Activated CD8-positive, alpha-beta T cell treated with anti-CD3 and anti-CD28 coated beads for 36 hours (primary cell): ENCODE measurements at regions not wholly inside any gene's neighbourhood (a gene's known extent, or its start where the extent isn't known, plus 50 kb on each side); places are given as distances from the start of the nearest gene placed in this dataset.

ENCODE experiments used
- ATAC-seq: fragments of 200-7000 bp; cut with Tn5 transposase; one replicate; pipeline ENCODE4 v1.10.0; 2021; ENCODE audit warnings: mild to moderate bottlenecking, moderate library complexity
- CTCF ChIA-PET: fragments of 350-600 bp; sonication (Branson Sonifier 250); formaldehyde crosslinking; loops from one replicate; lab custom pipeline; 2021; ENCODE audit warnings: antibody characterized with exemption; lab: Charles Lee
- POLR2A ChIA-PET: fragments of 350-600 bp; sonication (Branson Sonifier 250); formaldehyde crosslinking; loops from one replicate; lab custom pipeline; 2021; ENCODE audit warnings: antibody characterized with exemption; lab: Charles Lee
- DNase-seq: peaks from one replicate; pipeline ENCODE4 v3.0.0-alpha.2; 2020
- H3K27ac Mint-ChIP-seq: one replicate; pipeline ENCODE4 v1.8.0; 2021; ENCODE audit warnings: mild to moderate bottlenecking, mixed read lengths
- H3K27me3 Mint-ChIP-seq: one replicate; pipeline ENCODE4 v1.8.0; 2021; ENCODE audit warnings: mixed read lengths
- H3K36me3 Mint-ChIP-seq: one replicate; pipeline ENCODE4 v1.8.0; 2021; ENCODE audit warnings: low read depth, mixed read lengths
- H3K4me1 Mint-ChIP-seq: one replicate; pipeline ENCODE4 v1.8.0; 2021; ENCODE audit warnings: low read depth, mixed read lengths
- H3K4me3 Mint-ChIP-seq: one replicate; pipeline ENCODE4 v1.8.0; 2021; ENCODE audit warnings: mild to moderate bottlenecking, moderate library complexity, mixed read lengths
- H3K9me3 Mint-ChIP-seq: one replicate; pipeline ENCODE4 v1.8.0; 2021; ENCODE audit warnings: mixed read lengths
- CTCF ChIP-seq: fragments of 200-600 bp; IDR thresholded peaks from one replicate; pipeline ENCODE4 v1.8.0; 2022; ENCODE audit warnings: antibody characterized with exemption, mild to moderate bottlenecking
- intact Hi-C: fragments of 100-400 bp; cut with micrococcal nuclease; formaldehyde crosslinking; loops from one replicate; pipeline ENCODE4 v1.10.0; 2022

- H3K4me3 Mint-ChIP-seq, result no peak overlapping the region
These were observed 109.7 kb upstream of the KLF14 start for GRCh38 chr7:130843703-130844102.

GRCh38 chr7:130844811-130845580 is 111.0 kb upstream of the KLF14 start:
- peaks cover 24% of the 10 kb centered on the region for H3K4me1 Mint-ChIP-seq
- H3K36me3 Mint-ChIP-seq, result no peaks in the 10 kb centered on the region
- H3K27me3 Mint-ChIP-seq, result peaks cover 1% of the 10 kb centered on the region
- TF ChIP-seq CTCF, result no peak
- intact Hi-C loops, result no loop called here
- no peak overlapping the region for H3K4me3 Mint-ChIP-seq
- POLR2A ChIA-PET, result interaction anchor here (1.0 kb wide), 2 partner anchors 11 kb away, joined by 3 read pairs; no protein-coding TSS in a partner anchor
- no peak overlapping the region for H3K27ac Mint-ChIP-seq
- no peak for DNase-seq
- CTCF ChIA-PET, result interaction anchor here (1.2 kb wide), 1 partner anchor 669 kb away, joined by 3 read pairs; no protein-coding TSS in a partner anchor
- no peak for ATAC-seq
- no peaks in the 10 kb centered on the region for H3K9me3 Mint-ChIP-seq

More at GRCh38 chr7:130843703-130844102, 109.7 kb upstream of the KLF14 start:
- ChIA-PET POLR2A (no interaction called here), CTCF (no interaction called here)
- intact Hi-C loops, result no loop called here
- Mint-ChIP-seq H3K4me1 (peaks cover 34% of the 10 kb centered on the region), H3K36me3 (no peaks in the 10 kb centered on the region), H3K9me3 (no peaks in the 10 kb centered on the region), H3K27ac (no peak overlapping the region), H3K27me3 (peaks cover 1% of the 10 kb centered on the region)
- ATAC-seq (no peak), DNase-seq (no peak)
- no peak for TF ChIP-seq CTCF

GRCh38 chr7:130845581-130846085 is 111.6 kb upstream of the KLF14 start:
- POLR2A ChIA-PET, result interaction anchor here (1.0 kb wide), 1 partner anchor 10 kb away, joined by 3 read pairs; no protein-coding TSS in a partner anchor
- H3K36me3 Mint-ChIP-seq, result no peaks in the 10 kb centered on the region
- H3K4me3 Mint-ChIP-seq, result no peak overlapping the region
- CTCF ChIA-PET, result interaction anchor here (1.2 kb wide), 1 partner anchor 668 kb away, joined by 3 read pairs; no protein-coding TSS in a partner anchor
- intact Hi-C loops, result no loop called here
- H3K4me1 Mint-ChIP-seq, result peaks cover 18% of the 10 kb centered on the region
- no peaks in the 10 kb centered on the region for H3K9me3 Mint-ChIP-seq
- no peak overlapping the region for H3K27ac Mint-ChIP-seq
- DNase-seq (no peak), ATAC-seq (no peak)
- H3K27me3 Mint-ChIP-seq, result peaks cover 1% of the 10 kb centered on the region
- TF ChIP-seq CTCF, result no peak

- ChIA-PET CTCF (no interaction called here), POLR2A (no interaction called here)
- no peaks in the 10 kb centered on the region for H3K27me3 Mint-ChIP-seq
- no peak for TF ChIP-seq CTCF
- no peak overlapping the region for H3K4me3 Mint-ChIP-seq
- intact Hi-C loops, result no loop called here
- H3K4me1 Mint-ChIP-seq, result no peaks in the 10 kb centered on the region
- H3K27ac Mint-ChIP-seq, result no peak overlapping the region
- peaks cover 9% of the 10 kb centered on the region for H3K36me3 Mint-ChIP-seq
- ATAC-seq, result no peak
- H3K9me3 Mint-ChIP-seq, result no peaks in the 10 kb centered on the region
- no peak for DNase-seq
These were observed 115.6 kb upstream of the KLF14 start for GRCh38 chr7:130849604-130850003.

GRCh38 chr7:130850956-130851355 is 116.9 kb upstream of the KLF14 start:
- ChIA-PET CTCF (interaction anchor here (1.1 kb wide), 1 partner anchor 189 kb away, joined by 3 read pairs; no protein-coding TSS in a partner anchor), POLR2A (no interaction called here)
- H3K36me3 Mint-ChIP-seq, result peaks cover 23% of the 10 kb centered on the region
- no peak overlapping the region for H3K4me3 Mint-ChIP-seq
- no peak for ATAC-seq
- no peak overlapping the region for H3K27ac Mint-ChIP-seq
- no peak for TF ChIP-seq CTCF
- no peak for DNase-seq
- H3K27me3 Mint-ChIP-seq, result no peaks in the 10 kb centered on the region
- intact Hi-C loops, result no loop called here
- H3K9me3 Mint-ChIP-seq, result peaks cover 4% of the 10 kb centered on the region
- H3K4me1 Mint-ChIP-seq, result no peaks in the 10 kb centered on the region
